Astrocyte (in vitro differentiated cells and primary cell): ENCODE measurements at regions not wholly inside any gene's neighbourhood (a gene's known extent, or its start where the extent isn't known, plus 50 kb on each side); places are given as distances from the start of the nearest gene placed in this dataset.
"Not testable (repeated sequence)": the region's sequence is repeated elsewhere in the genome, so short reads cannot be mapped to it uniquely, and the experiment has no call there.

Experiments
- DNase-seq: peaks from one replicate; pipeline ENCODE4 v3.0.0-alpha.2; 2010; ENCODE audit warnings: low read depth
- FAIRE-seq: peaks from 2 replicates; lab custom pipeline; 2011; peaks lifted over from hg19 to GRCh38; lab: Jason Lieb, UNC
- H2AFZ ChIP-seq: 2 replicates; pipeline ENCODE4 v1.6.0; 2012; ENCODE audit warnings: low read depth, low read length, inconsistent platforms
- H3K27ac ChIP-seq: 2 replicates; pipeline ENCODE4 v1.5.1; 2011; ENCODE audit warnings: low read depth, low read length, inconsistent platforms
- H3K27me3 ChIP-seq: 2 replicates; pipeline ENCODE4 v1.6.0; 2011; ENCODE audit warnings: low read length, inconsistent platforms; ENCODE audit not compliant: insufficient read depth
- H3K36me3 ChIP-seq: 2 replicates; pipeline ENCODE4 v1.5.1; 2011; ENCODE audit warnings: low read length, inconsistent platforms; ENCODE audit not compliant: insufficient read depth
- H3K4me1 ChIP-seq: 2 replicates; pipeline ENCODE4 v1.5.1; 2011; ENCODE audit warnings: low read length, inconsistent platforms; ENCODE audit not compliant: insufficient read depth
- H3K4me2 ChIP-seq: 2 replicates; pipeline ENCODE4 v1.6.0; 2012; ENCODE audit warnings: low read length, inconsistent platforms
- H3K4me3 ChIP-seq: 2 replicates; pipeline ENCODE4 v1.5.1; 2011; ENCODE audit warnings: low read depth, mild to moderate bottlenecking, low read length, inconsistent platforms; ENCODE audit not compliant: insufficient read depth
- H3K79me2 ChIP-seq: 2 replicates; pipeline ENCODE4 v1.6.0; 2012; ENCODE audit warnings: mild to moderate bottlenecking, low read length, inconsistent platforms; ENCODE audit not compliant: insufficient read depth
- H3K9ac ChIP-seq: 2 replicates; pipeline ENCODE4 v1.6.0; 2012; ENCODE audit warnings: mild to moderate bottlenecking, low read length, inconsistent platforms
- H3K9me3 ChIP-seq: 2 replicates; pipeline ENCODE4 v1.5.1; 2012; ENCODE audit warnings: low read depth, mild to moderate bottlenecking, low read length, inconsistent platforms; ENCODE audit not compliant: insufficient read depth
- H4K20me1 ChIP-seq: 2 replicates; pipeline ENCODE4 v1.6.0; 2012; ENCODE audit warnings: low read length, inconsistent platforms; ENCODE audit not compliant: insufficient read depth
- H3K27ac Mint-ChIP-seq: one replicate; pipeline ENCODE4 v1.8.0; 2021; ENCODE audit warnings: mild to moderate bottlenecking, mixed read lengths; ENCODE audit not compliant: unreplicated experiment
- H3K27me3 Mint-ChIP-seq: one replicate; pipeline ENCODE4 v1.8.0; 2021; ENCODE audit warnings: low read depth, mixed read lengths; ENCODE audit not compliant: unreplicated experiment
- H3K36me3 Mint-ChIP-seq: one replicate; pipeline ENCODE4 v1.8.0; 2021; ENCODE audit warnings: low read depth, mixed read lengths; ENCODE audit not compliant: unreplicated experiment
- H3K4me1 Mint-ChIP-seq: one replicate; pipeline ENCODE4 v1.8.0; 2021; ENCODE audit warnings: low read depth, mixed read lengths; ENCODE audit not compliant: unreplicated experiment
- H3K4me3 Mint-ChIP-seq: one replicate; pipeline ENCODE4 v1.8.0; 2021; ENCODE audit warnings: mild to moderate bottlenecking, moderate library complexity, mixed read lengths; ENCODE audit not compliant: unreplicated experiment
- H3K9me3 Mint-ChIP-seq: one replicate; pipeline ENCODE4 v1.8.0; 2021; ENCODE audit warnings: mild to moderate bottlenecking, mixed read lengths; ENCODE audit not compliant: unreplicated experiment

DNA sequence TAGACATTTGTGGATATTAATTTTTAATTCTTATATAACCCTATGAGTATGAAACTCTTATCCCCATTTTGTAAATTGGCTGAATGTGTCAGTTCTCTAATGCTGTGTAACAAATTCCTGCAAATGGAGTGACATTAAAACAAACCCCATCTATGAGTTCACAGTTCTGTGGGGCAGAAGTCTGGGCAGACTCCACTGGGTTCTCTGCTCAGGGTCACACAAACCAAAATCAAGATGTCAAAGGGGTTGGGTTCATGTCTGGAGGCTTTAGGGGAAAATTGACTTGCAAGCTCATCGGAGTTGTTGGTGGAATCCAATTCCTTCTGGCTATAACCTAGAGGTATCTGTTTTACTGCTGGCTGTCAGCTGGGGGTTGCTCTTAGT lies 301.6 kb upstream of the PLGLB2 start:
- not testable (repeated sequence) for H2AFZ ChIP-seq, H3K4me3 ChIP-seq, H3K36me3 ChIP-seq, H3K27ac Mint-ChIP-seq, DNase-seq, H3K36me3 Mint-ChIP-seq, H3K9me3 Mint-ChIP-seq, H3K4me1 Mint-ChIP-seq, H3K4me3 Mint-ChIP-seq, H3K27me3 Mint-ChIP-seq, H3K27me3 ChIP-seq, FAIRE-seq, H3K9me3 ChIP-seq, H3K79me2 ChIP-seq, H3K4me1 ChIP-seq, H4K20me1 ChIP-seq
- Histone ChIP-seq H3K4me2 (peak overlapping the region; percentile 64), H3K27ac (peak overlapping the region; percentile 92), H3K9ac (peak overlapping the region; percentile 71)

DNA sequence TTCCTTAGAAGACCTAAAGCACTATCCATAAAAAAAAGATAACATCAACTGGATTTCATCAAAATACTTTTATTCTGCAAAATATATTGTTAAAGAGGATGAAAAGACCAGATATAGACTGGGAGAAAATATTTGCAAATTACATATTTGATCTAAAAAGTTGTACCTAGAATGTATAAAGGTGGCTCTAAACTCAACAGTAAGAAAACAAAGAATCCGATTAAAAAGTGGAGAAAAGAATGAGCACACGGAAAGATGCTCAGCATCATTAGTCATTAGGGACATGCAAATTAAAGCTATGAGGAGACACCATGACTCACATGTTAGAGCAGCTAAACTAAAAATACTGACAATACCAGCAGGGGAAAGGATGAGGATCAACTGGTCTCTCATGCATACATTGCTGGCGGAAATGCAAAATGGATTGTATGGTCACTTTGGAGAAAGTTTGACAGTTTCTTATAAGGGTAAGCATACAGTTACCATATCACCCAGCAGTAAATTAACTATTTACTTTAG lies 298.4 kb upstream of the PLGLB2 start:
- Histone ChIP-seq H3K4me1 (peaks cover 23% of the 10 kb centered on the region), H3K27ac (peak overlapping the region; percentile 33)
- not testable (repeated sequence) for H3K4me2 ChIP-seq, H3K36me3 ChIP-seq, H3K9me3 Mint-ChIP-seq, H3K4me3 ChIP-seq, H3K36me3 Mint-ChIP-seq, H3K9me3 ChIP-seq, H3K27me3 Mint-ChIP-seq, H4K20me1 ChIP-seq, H3K27ac Mint-ChIP-seq, H2AFZ ChIP-seq, H3K9ac ChIP-seq, H3K27me3 ChIP-seq, H3K79me2 ChIP-seq
- peak overlapping the region; percentile 73 for H3K4me3 Mint-ChIP-seq
- DNase-seq (peak; percentile 27), FAIRE-seq (peak; percentile 94)
- H3K4me1 Mint-ChIP-seq = peaks cover 15% of the 10 kb centered on the region

DNA sequence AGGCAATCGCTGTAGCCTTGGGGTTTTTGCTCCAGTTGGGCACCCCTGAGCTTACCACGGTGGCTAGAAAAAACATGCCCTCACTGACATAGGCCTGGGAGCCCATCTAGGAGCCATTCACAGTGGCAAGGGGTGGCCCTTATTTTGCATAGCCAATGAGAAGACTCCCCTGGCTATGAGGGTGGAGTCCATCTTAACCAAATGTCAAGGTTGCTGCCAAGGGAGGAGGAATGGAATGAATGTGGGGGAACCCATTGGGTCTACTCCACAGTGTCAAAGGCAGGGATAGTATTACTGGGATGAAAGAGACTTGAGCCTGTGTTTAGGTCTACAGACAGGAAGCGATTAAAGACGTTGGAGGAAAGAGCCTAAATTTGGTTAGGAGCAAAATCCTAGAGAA lies 295.7 kb upstream of the PLGLB2 start:
- H2AFZ ChIP-seq, H3K36me3 Mint-ChIP-seq, H4K20me1 ChIP-seq, FAIRE-seq, H3K9me3 ChIP-seq, H3K27me3 ChIP-seq, H3K4me2 ChIP-seq, H3K27me3 Mint-ChIP-seq, H3K36me3 ChIP-seq, H3K9me3 Mint-ChIP-seq, H3K79me2 ChIP-seq, H3K4me3 ChIP-seq, H3K4me3 Mint-ChIP-seq: not testable (repeated sequence)
- H3K27ac Mint-ChIP-seq = peak overlapping the region; percentile 97
- H3K4me1 Mint-ChIP-seq = peaks cover 12% of the 10 kb centered on the region
- H3K9ac ChIP-seq = peak overlapping the region; percentile 41
- H3K4me1 ChIP-seq = peaks cover 17% of the 10 kb centered on the region
- peak; percentile 39 for DNase-seq
- peak overlapping the region; percentile 73 for H3K27ac ChIP-seq

DNA sequence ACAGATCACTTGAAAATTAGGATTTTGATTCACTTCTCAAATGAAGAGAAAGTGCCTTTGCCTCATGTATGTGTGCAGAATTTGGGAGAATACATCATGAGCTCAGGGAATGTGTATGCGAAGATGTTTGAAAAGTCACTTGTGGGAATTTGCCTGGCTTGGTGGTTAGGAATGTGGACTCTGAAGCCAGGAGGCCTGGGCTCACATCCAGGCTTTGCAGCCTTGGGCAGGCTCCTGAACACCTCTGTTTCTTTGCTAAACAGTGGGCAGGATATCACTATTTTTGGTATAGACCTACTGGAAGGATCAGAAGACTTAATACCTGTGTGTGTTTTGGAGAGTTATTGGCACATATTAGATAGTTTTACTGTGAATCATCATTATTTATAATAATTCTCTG lies 295.0 kb upstream of the PLGLB2 start:
- not testable (repeated sequence) for H3K4me2 ChIP-seq, H3K36me3 ChIP-seq, H3K4me3 ChIP-seq, H3K9ac ChIP-seq, H3K36me3 Mint-ChIP-seq, H4K20me1 ChIP-seq, H3K4me3 Mint-ChIP-seq, H3K27me3 Mint-ChIP-seq, H2AFZ ChIP-seq, H3K9me3 ChIP-seq, H3K27me3 ChIP-seq, H3K9me3 Mint-ChIP-seq
- peaks cover 17% of the 10 kb centered on the region for H3K4me1 ChIP-seq
- H3K79me2 ChIP-seq = peaks cover 14% of the 10 kb centered on the region
- peak overlapping the region; percentile 88 for H3K27ac ChIP-seq
- peak; percentile 32 for FAIRE-seq
- peak; percentile 83 for DNase-seq
- Mint-ChIP-seq H3K27ac (peak overlapping the region; percentile 97), H3K4me1 (peaks cover 12% of the 10 kb centered on the region)

DNA sequence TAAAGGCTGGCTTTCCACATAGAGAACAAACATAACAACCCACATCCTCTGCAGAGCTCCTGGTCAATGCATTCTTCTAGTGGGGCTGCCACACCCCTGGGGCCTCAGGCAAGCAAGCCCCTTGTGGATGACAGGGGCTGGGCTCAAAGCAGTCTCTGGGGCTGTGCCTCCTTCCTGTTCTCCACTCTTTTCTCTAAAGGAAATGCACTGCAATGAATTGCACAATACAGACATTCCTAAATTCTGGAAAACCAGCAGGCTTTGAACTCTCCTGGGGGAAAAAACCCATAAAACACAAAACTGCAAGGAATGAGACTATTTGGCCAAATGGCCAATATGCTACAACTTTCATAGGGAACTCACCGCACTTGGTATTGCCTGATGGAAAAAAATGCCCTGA lies 293.9 kb upstream of the PLGLB2 start:
- not testable (repeated sequence) for H3K27me3 Mint-ChIP-seq
- peak overlapping the region; percentile 60 for H3K4me2 ChIP-seq

DNA sequence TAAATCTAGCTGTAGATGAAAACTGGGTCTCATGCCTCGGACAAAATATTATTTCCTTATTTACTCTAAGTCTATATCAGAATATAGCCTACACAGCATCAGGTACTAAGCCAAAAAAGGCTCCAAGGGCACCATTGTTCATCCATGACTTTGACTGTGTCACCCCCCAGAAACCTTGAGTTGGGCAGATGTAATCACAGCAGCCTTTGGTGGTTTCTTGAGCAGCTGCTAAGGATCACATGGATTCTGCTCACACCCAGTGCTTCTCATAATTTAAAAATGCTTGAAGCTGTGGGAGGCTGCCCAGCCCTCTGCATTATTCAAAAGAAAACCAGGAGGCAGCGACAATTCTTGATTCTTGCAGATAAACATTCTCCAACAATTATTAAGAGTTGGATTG lies 293.5 kb upstream of the PLGLB2 start:
- Histone ChIP-seq H3K4me1 (peaks cover 19% of the 10 kb centered on the region), H3K27ac (peak overlapping the region; percentile 88), H3K9ac (peak overlapping the region; percentile 71), H3K79me2 (peaks cover 27% of the 10 kb centered on the region), H3K4me2 (peak overlapping the region; percentile 60)
- H3K4me3 Mint-ChIP-seq, H2AFZ ChIP-seq, H3K36me3 Mint-ChIP-seq, H3K36me3 ChIP-seq, H4K20me1 ChIP-seq, FAIRE-seq, H3K9me3 Mint-ChIP-seq, H3K9me3 ChIP-seq, H3K27me3 ChIP-seq, H3K4me3 ChIP-seq, H3K27me3 Mint-ChIP-seq: not testable (repeated sequence)
- DNase-seq = peak; percentile 81
- Mint-ChIP-seq H3K4me1 (peaks cover 19% of the 10 kb centered on the region), H3K27ac (peak overlapping the region; percentile 90)

More for the DNA sequence above, 293.9 kb upstream of the PLGLB2 start:
- H3K27ac ChIP-seq = peak overlapping the region; percentile 88
- H3K9me3 Mint-ChIP-seq, H3K36me3 Mint-ChIP-seq, H3K4me3 Mint-ChIP-seq, H3K4me3 ChIP-seq, FAIRE-seq, H3K36me3 ChIP-seq, H4K20me1 ChIP-seq, H3K27me3 ChIP-seq, H2AFZ ChIP-seq, H3K9me3 ChIP-seq: not testable (repeated sequence)
- Mint-ChIP-seq H3K27ac (peak overlapping the region; percentile 90), H3K4me1 (peaks cover 19% of the 10 kb centered on the region)
- H3K79me2 ChIP-seq = peaks cover 24% of the 10 kb centered on the region
- peak overlapping the region; percentile 71 for H3K9ac ChIP-seq
- H3K4me1 ChIP-seq = peaks cover 19% of the 10 kb centered on the region
- peak; percentile 63 for DNase-seq
